A549 (cell line): ENCODE measurements at regions not wholly inside any gene's neighbourhood (a gene's known extent, or its start where the extent isn't known, plus 50 kb on each side); places are given as distances from the start of the nearest gene placed in this dataset.

Source experiments
- ATOH8 ChIP-seq: fragments of 250-450 bp; sonication (Bioruptor Pico); IDR thresholded peaks from 2 replicates; pipeline ENCODE4 v1.5.0; 2020; ENCODE audit warnings: low read depth, mild to moderate bottlenecking, moderate library complexity
- BCL3 ChIP-seq: fragments of >200 bp; sonication (Bioruptor Twin); formaldehyde crosslinking; IDR thresholded peaks from 3 replicates; pipeline ENCODE4 v1.6.1; 2016
- CEBPB ChIP-seq, 2 experiments: fragments of >200 bp in 1 of 2; sonication (Bioruptor Twin) in 1 of 2; formaldehyde crosslinking in 1 of 2; IDR thresholded peaks; 2 replicates each; pipeline ENCODE4 v1.6.1; 2012 to 2016
- MAZ ChIP-seq: fragments of 150-350 bp; IDR thresholded peaks from 2 replicates; pipeline ENCODE4 v1.6.1; 2014; ENCODE audit warnings: antibody characterized with exemption, low read depth, low read length, borderline replicate concordance
- PHF8 ChIP-seq: fragments of 200-600 bp; sonication (generic); IDR thresholded peaks from 2 replicates; pipeline ENCODE4 v1.6.1; 2016; ENCODE audit warnings: low read depth, mild to moderate bottlenecking, antibody characterized with exemption, moderate library complexity, borderline replicate concordance
- POLR2A ChIP-seq: IDR thresholded peaks from 2 replicates; pipeline ENCODE4 v1.6.1; 2012; ENCODE audit warnings: mild to moderate bottlenecking, low read length
- RCOR1 ChIP-seq: fragments of 150-350 bp; IDR thresholded peaks from 2 replicates; pipeline ENCODE4 v1.6.1; 2014; ENCODE audit warnings: antibody characterized with exemption, low read length, low read depth
- SREBF2 ChIP-seq: fragments of 450-650 bp; IDR thresholded peaks from 2 replicates; pipeline ENCODE4 v1.6.1; 2014; ENCODE audit warnings: mild to moderate bottlenecking, moderate library complexity
- TF ChIP-seq, protein P1 (sequence below): fragments of >200 bp; sonication (Bioruptor Twin); formaldehyde crosslinking; IDR thresholded peaks from 3 replicates; pipeline ENCODE4 v1.5.1; 2016

- TF ChIP-seq, protein P1, sequence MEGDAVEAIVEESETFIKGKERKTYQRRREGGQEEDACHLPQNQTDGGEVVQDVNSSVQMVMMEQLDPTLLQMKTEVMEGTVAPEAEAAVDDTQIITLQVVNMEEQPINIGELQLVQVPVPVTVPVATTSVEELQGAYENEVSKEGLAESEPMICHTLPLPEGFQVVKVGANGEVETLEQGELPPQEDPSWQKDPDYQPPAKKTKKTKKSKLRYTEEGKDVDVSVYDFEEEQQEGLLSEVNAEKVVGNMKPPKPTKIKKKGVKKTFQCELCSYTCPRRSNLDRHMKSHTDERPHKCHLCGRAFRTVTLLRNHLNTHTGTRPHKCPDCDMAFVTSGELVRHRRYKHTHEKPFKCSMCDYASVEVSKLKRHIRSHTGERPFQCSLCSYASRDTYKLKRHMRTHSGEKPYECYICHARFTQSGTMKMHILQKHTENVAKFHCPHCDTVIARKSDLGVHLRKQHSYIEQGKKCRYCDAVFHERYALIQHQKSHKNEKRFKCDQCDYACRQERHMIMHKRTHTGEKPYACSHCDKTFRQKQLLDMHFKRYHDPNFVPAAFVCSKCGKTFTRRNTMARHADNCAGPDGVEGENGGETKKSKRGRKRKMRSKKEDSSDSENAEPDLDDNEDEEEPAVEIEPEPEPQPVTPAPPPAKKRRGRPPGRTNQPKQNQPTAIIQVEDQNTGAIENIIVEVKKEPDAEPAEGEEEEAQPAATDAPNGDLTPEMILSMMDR = no peak
- TF ChIP-seq PHF8 (no peak), RCOR1 (no peak), POLR2A (no peak), CEBPB (IDR thresholded peaks at IDR 0.05) (no peak), BCL3 (no peak), ATOH8 (CRISPR knock-in tag) (no peak), MAZ (no peak), SREBF2 (no peak)
Observed at GRCh38 chr14:97848317-97848980, 1051.3 kb downstream of the VRK1 start.
